GM12864 (cell line): ENCODE measurements at regions not wholly inside any gene's neighbourhood (a gene's known extent, or its start where the extent isn't known, plus 50 kb on each side); places are given as distances from the start of the nearest gene placed in this dataset.

Source experiments
- DNase-seq: peaks from one replicate; pipeline ENCODE4 v3.0.0-alpha.2; 2011; ENCODE audit warnings: low read depth
- H3K4me3 ChIP-seq: 2 replicates; pipeline ENCODE4 v1.5.1; 2011; ENCODE audit warnings: mild to moderate bottlenecking, low read depth, low read length, control low read depth
- CTCF ChIP-seq: IDR thresholded peaks from 2 replicates; pipeline ENCODE4 v1.5.1; 2011; ENCODE audit warnings: low read depth, mild to moderate bottlenecking, moderate library complexity, low read length, control low read depth, inconsistent platforms; ENCODE audit errors: missing control alignments

DNA sequence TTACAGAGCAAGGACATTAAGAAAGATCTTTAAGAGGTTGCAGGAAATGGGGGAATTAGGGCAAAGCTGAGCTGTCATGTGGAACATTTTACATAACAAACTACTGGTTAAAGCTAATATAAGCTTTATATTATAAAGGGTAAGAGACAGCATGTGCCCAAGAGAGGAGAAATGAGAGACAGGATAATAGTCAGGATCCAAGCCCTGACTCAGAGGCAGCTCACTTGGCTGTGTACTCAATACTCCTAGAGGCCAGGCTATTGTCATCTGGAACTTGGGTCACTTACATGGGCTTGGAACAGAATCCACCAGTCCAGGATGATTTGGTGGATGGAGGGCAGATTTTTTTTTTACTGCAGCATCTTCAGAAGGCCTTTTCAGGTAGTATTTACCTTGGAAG, 418.6 kb upstream of the ZMIZ1 start:
- no peak overlapping the region for H3K4me3 ChIP-seq
- no peak for DNase-seq
- TF ChIP-seq CTCF = no peak

GRCh38 chr10:78651287-78651686, 417.5 kb upstream of the ZMIZ1 start:
- TF ChIP-seq CTCF = no peak
- no peak for DNase-seq
- no peak overlapping the region for H3K4me3 ChIP-seq

- TF ChIP-seq CTCF = no peak
- H3K4me3 ChIP-seq = no peak overlapping the region
- no peak for DNase-seq
Measured at GRCh38 chr10:78653555-78653954, 415.2 kb upstream of the ZMIZ1 start.

DNA sequence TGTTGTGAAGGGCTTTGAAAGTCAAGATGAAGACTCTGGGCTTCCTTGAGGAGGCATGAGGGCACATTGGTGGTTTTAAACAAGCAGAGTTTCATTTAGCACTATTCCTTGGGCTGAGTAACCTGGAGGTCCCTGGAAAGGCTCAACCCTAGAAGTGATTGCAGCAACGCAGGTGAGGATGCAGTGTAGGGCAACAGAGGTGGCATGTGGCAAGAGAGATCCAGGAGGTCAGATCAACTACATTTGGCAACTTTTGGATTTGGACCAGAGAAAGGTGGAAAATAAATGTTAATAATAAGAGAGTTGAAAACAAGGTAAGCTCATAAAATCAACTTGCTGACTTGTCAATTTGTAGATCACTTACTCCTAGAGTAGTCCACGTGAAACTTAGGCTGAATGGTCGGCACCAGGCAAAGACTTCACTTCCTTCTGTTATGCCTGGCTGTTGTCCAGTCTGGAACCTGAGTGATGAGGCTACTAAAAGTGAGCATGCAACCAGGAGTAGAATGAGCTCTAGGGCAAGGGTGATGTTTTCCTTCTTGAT, 414.6 kb upstream of the ZMIZ1 start:
- H3K4me3 ChIP-seq = no peak overlapping the region
- DNase-seq = no peak
- no peak for TF ChIP-seq CTCF

DNA sequence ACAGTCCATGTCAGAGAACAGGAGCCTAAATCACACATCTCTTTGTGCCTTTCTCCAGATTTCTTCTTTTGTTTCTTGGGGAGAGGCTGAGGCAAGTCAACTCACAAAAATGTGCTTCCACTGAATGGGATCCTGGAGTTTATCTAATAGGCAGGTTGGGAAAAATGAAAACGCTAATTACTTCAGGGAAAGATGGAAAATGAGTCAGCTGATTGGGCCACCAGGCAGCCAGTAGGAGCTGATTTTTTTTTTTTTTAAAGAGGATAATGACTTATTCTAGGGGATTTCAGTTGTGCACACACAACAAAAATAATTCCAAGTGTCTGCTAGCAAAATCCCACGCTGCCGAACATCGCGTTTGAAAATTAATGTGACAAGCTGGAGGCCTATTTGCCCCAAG, 412.8 kb upstream of the ZMIZ1 start:
- H3K4me3 ChIP-seq = no peak overlapping the region
- no peak for TF ChIP-seq CTCF

DNA sequence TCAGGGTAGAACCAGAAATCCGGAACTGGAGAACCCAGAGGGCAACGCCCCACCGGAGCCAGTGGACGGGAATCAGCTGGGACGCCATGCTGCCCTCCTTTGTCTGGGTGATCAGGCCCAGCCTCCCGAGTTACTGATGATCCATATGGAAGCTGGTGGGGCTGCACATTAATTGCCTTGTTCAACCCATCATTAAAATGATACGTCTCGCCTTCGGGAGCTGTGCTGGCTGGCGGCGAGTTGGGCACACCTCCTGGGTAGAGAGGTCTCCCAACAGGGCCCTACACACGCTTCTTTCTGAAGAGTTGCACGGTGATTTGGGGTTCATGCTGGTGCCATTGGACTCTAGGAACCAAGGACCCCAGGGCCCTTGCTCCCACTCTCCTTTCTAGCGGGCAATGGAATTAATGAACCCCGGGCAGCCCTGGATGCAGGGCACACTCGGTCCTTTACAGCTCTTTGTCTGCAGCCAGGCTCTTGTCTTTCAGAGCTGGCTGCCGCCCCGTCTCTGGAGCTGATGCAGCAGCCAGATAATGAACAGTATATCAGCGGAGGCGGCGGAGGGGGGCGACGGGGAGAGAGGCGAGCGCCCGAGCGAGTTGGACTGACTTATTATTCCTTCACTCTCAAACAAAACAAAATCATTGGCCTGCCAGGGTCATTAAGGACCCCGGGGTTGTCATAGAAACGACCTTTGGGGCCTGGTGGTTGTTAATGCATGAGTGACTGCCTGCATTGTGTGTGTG, 412.2 kb upstream of the ZMIZ1 start:
- no peak for DNase-seq
- TF ChIP-seq CTCF = no peak
- H3K4me3 ChIP-seq = no peak overlapping the region

More for the DNA sequence above, 412.8 kb upstream of the ZMIZ1 start:
- no peak for DNase-seq

GRCh38 chr10:78657163-78657861, 411.5 kb upstream of the ZMIZ1 start:
- H3K4me3 ChIP-seq = no peak overlapping the region
- TF ChIP-seq CTCF = peak; percentile 91
- peak; percentile 16 for DNase-seq
